GM19452 (cell line): ENCODE measurements at regions not wholly inside any gene's neighbourhood (a gene's known extent, or its start where the extent isn't known, plus 50 kb on each side); places are given as distances from the start of the nearest gene placed in this dataset.
"Not testable (repeated sequence)": the region's sequence is repeated elsewhere in the genome, so short reads cannot be mapped to it uniquely, and the experiment has no call there.

Source experiments
- ATAC-seq: cut with Tn5 transposase; IDR thresholded peaks from one replicate; pipeline ENCODE4 v1.9.1; 2021; ENCODE audit not compliant: unreplicated experiment

DNA sequence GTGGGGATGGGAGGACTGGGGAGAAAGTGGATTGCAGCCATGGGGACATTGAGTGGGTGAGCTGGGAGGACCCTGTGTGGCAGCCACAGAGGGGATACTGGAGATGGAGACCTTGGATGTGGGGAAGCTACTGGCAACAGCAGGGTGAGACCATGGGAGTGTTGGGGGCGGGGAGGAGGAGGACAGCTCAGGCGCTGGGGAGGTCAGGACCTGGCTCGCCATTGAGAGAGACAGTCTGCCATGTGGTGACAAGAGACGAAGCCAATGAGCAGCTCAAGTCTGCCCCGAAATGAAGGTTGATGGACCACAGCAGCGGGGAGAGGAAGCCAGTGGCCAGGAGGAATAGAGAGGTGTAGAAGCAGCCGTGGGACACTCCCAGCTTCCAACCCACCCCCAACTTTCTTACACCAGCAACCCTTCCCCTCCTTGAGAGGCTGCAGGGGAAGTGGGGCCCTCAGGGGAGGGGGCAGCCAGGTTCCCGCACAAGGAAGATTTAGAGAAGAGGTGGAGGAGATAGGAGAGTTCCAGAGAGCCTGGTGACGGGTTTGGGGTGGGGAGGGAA, 118.1 kb downstream of the ASB7 start:
- no peak for ATAC-seq

- no peak for ATAC-seq
Measured at GRCh38 chr15:100721758-100722550, 119.6 kb downstream of the ASB7 start.

GRCh38 chr15:100722551-100723314, 120.3 kb downstream of the ASB7 start:
- no peak for ATAC-seq

DNA sequence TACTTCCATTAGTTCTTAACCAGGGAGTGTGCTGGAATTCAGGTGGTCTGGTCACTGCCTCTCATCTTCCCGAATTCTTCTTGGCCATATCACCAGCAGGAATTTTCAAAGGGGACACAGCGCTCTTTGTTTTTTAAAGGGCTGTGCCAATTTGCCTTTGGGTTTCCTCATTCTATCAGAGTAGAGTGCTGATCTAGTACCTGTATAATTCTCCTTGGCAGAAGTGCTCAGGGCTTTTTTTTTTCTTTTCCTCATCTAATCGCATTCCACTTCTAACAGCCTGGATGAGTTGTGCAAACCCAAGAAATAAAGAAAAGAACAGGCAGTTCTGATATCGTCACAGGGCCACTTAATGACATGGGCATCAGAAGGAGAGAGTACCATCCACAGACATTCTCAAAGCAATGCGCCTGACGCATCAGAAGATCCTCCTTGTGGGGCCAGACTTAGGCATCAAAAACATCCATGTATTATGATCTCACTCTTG, 121.0 kb downstream of the ASB7 start:
- no peak for ATAC-seq

DNA sequence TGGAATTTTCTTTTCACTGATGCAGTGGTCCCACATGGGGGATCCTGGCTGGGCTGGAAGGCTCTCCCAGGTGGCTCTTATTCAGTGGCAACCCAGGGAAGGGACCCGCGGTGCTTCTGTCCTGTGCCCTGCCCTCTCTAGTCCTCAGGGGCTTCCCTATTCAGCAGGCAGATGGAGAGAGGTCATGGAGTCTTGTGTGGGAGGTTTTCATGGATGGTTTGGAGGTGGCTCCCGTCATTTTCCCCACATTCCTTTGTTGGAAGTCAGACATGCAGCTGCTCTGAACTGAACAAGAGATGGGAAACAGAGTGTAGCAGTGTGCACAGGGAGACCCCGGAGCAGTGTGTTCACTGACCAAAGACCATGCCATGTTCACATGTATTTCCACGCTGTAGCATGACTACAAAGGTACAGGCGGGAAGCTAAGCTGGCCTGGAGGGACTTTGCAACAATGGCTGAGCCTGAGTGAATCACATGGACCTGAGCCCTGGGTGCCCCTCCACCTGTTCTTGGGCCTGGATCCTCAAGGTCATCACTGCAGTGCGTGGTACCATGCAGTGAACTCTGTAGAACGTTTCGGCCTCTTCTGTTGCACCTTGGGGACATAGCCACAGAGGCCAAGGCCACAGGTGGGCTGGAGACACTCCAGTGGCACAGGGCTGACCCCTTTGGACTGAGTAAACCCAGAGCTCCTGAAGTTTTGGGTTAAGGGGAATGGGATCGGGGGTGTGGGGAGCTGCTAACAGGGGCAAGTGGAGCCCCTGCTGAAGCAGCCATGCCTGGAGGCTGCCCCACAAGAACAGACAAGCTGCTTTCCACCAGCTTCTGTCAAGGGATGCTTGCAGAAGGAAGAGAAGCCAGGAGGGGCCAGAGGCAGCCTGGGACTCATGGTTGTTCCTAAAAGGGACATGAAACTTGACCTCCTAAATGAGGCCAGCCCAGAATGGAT, 123.0 kb downstream of the ASB7 start:
- no peak for ATAC-seq

- ATAC-seq = no peak
Measured at GRCh38 chr15:100726070-100726420, 123.7 kb downstream of the ASB7 start.

- no peak for ATAC-seq
Measured at GRCh38 chr15:100726421-100727190, 124.2 kb downstream of the ASB7 start.

GRCh38 chr15:100727291-100727851, 125.0 kb downstream of the ASB7 start:
- no peak for ATAC-seq

GRCh38 chr15:100728371-100729201, 126.2 kb downstream of the ASB7 start:
- ATAC-seq = no peak

DNA sequence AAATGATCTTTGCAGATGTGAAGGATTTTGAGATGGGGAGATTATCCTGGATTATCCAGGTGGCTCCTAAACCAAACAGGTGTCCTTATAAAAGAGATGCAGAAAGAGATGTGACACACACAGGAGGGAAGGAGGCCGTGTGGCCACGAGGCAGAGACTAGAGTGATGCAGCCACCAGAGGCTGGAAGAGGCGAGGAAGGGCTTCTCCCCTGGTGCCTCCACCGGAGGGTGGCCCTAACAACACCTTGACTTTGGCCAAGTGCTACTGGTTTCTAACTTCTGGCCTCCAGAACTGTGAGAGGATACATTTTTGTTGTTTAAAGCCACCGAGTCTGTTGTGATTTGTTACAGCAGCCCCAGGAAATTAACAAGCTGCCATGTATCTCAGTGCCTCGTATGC, 127.1 kb downstream of the ASB7 start:
- ATAC-seq = no peak

- no peak for ATAC-seq
Measured at GRCh38 chr15:100730129-100730528, 127.7 kb downstream of the ASB7 start.

DNA sequence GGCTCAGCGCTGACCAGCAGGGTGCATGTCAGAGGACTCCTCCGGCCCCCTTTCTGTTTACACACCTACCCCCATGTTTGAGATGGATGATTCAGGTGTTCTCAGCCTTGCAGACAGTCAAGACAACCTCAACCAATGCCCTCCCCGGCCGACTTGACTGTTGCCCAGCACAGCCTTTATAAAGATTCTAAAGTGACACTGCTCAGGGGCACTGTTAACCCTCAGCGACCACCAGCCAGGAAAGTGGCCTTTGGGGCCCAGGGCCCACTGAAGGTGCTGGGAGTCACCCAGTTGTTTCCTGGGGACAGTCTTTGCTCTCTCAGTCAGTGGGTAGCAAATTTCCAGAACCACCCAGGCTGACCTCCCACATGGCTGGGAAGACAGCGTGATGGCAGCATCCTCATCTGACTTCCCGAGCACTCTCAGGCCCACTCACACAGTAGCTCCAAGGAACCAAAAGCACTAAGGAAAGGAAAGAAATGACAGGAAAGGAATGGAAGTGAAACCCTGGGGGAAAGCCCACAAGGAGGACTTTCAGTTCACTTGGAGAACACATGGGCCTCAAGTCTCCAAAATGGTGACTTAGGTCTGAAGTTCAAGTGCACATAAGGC, 128.4 kb downstream of the ASB7 start:
- no peak for ATAC-seq

- no peak for ATAC-seq
Measured at GRCh38 chr15:100731267-100732152, 129.1 kb downstream of the ASB7 start.

GRCh38 chr15:100732211-100733055, 130.0 kb downstream of the ASB7 start:
- no peak for ATAC-seq

- no peak for ATAC-seq
Measured at GRCh38 chr15:100733101-100733842, 130.9 kb downstream of the ASB7 start.

DNA sequence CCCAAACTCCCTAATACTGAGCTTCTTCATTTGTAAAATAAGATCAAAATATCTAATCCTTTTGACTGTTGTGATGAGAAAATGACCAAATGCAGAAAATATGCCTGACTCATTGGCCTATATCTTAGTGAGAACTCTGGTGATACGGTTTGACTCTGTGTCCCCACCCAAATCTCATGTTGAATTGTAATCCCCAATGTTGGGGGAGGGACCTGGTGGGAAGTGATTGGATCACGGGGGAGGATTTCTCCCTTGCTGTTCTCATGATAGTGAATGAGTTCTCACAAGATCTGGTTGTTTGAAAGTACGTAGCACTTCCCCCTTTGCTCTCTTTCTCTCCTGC, 131.4 kb downstream of the ASB7 start:
- ATAC-seq = not testable (repeated sequence)
